Upper lobe of left lung (tissue), 4 donors: ENCODE measurements at regions not wholly inside any gene's neighbourhood (a gene's known extent, or its start where the extent isn't known, plus 50 kb on each side); places are given as distances from the start of the nearest gene placed in this dataset.

ENCODE experiments used
- POLR2A ChIP-seq, 4 donors: fragments of 450-650 bp; IDR thresholded peaks; one replicate each; pipeline ENCODE4 v1.5.1; 2016 to 2017; ENCODE audit warnings: antibody characterized with exemption in 4 of 4, mild to moderate bottlenecking in 2 of 4
- POLR2AphosphoS5 ChIP-seq, 2 donors: sonication (generic); formaldehyde crosslinking; IDR thresholded peaks; one replicate each; pipeline ENCODE4 v1.5.1; 2017; ENCODE audit warnings: antibody characterized with exemption in 2 of 2

GRCh38 chr16:63578791-63579190 lies 1542.6 kb upstream of the CDH8 start:
- no peak for TF ChIP-seq POLR2A (IDR thresholded peaks at IDR 0.05)
- no peak for TF ChIP-seq POLR2AphosphoS5 (IDR thresholded peaks at IDR 0.05)
